Ovary (tissue), 7 donors: ENCODE measurements at regions not wholly inside any gene's neighbourhood (a gene's known extent, or its start where the extent isn't known, plus 50 kb on each side); places are given as distances from the start of the nearest gene placed in this dataset.

Experiments
- DNase-seq, 5 donors: peaks; one replicate each; pipeline ENCODE4 v3.0.0-alpha.2; 2019 to 2020
- H3K27ac ChIP-seq, 2 donors: fragments of 200-600 bp; one replicate each; pipeline versions ENCODE4 v1.5.1 to v1.8.0; 2019 to 2022
- H3K27me3 ChIP-seq: fragments of 200-600 bp; one replicate; pipeline ENCODE4 v1.8.0; 2022
- H3K36me3 ChIP-seq: fragments of 200-600 bp; sonication (generic); one replicate; pipeline ENCODE4 v1.5.1; 2019
- H3K4me1 ChIP-seq: one replicate; pipeline ENCODE4 v1.8.1; 2013; ENCODE audit warnings: mild to moderate bottlenecking, moderate library complexity; ENCODE audit not compliant: insufficient read depth
- H3K4me3 ChIP-seq: fragments of 200-600 bp; sonication (generic); one replicate; pipeline ENCODE4 v1.5.1; 2017
- H3K9me3 ChIP-seq, 2 donors: fragments of 200-600 bp in 1 of 2; sonication (generic) in 1 of 2; one replicate each; pipeline versions ENCODE4 v1.5.1 to v1.8.1; 2013 to 2019; ENCODE audit warnings: mild to moderate bottlenecking in 1 of 2, moderate library complexity in 1 of 2
- EP300 ChIP-seq: sonication (generic); formaldehyde crosslinking; IDR thresholded peaks from one replicate; pipeline ENCODE4 v1.6.1; 2017; ENCODE audit warnings: antibody characterized with exemption
- POLR2A ChIP-seq: fragments of 450-650 bp; IDR thresholded peaks from one replicate; pipeline ENCODE4 v1.6.1; 2017; ENCODE audit warnings: antibody characterized with exemption, mild to moderate bottlenecking, moderate library complexity
- WGBS, 3 donors: extraction: QIAGEN DNeasy Blood & Tissue Kit in 1 of 3; methylation state at CpG; one replicate each; pipeline versions ENCODE4 v1.1.5 to v1.1.7; 2013 to 2017; 5-methylcytosine and 5-hydroxymethylcytosine counted together
- intact Hi-C, 4 donors: fragments of 100-400 bp; cut with DNase I; formaldehyde crosslinking; loops; one replicate each; pipeline versions ENCODE4 v1.11.0 to v1.15.1; 2022 to 2023
- TF ChIP-seq, protein P1 (sequence below), 3 donors: fragments of 450-650 bp in 2 of 3; fragments of 200-600 bp in 1 of 3; IDR thresholded peaks; one replicate each; pipeline versions ENCODE4 v1.5.1 to v1.8.0; 2016 to 2022; ENCODE audit warnings: antibody characterized with exemption in 3 of 3, mild to moderate bottlenecking in 1 of 3
- donor health status: DM: no; HTN: no; CAD: no; lungs with moderate emphysema.
- donor health status: DM: no; HTN: no; CAD: no.
- donor health status: Bipolar disorder and iron deficiency.
- donor health status: DM: no; HTN: no; CAD: no.
- donor health status: DM: yes; HTN: yes; CAD: no.

DNA sequence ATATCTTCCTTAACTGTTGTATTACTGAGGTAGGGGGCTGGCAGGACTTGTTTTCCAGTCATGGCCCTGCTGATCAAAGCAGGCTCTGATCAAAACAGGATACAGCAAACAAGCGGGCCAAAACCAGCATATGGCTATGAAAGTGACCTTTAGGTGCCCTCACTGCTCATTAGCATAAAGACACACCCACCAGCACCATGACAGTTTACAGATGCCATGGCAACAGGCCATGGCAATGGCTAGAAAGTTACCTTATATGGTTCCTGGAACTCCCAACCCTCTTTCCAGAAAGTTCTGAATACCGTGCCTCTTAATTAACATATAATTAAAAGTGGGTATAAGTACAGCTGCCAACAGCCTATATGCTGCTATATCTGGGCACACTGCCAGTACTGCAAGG is 551.4 kb upstream of the SGCG start:
- WGBS, 3 donors, result 81 to 87% (median 87%) methylated on average over 2 of the region's 2 CpGs
- DNase-seq, result no peak
- Histone ChIP-seq H3K9me3 (no peaks in the 10 kb centered on the region), H3K27ac (no peak overlapping the region), H3K27me3 (no peaks in the 10 kb centered on the region), H3K4me3 (no peak overlapping the region), H3K36me3 (no peaks in the 10 kb centered on the region), H3K4me1 (no peaks in the 10 kb centered on the region)
- intact Hi-C loops, result no loop called here
- TF ChIP-seq POLR2A (no peak), EP300 (no peak)
- TF ChIP-seq, protein P1, sequence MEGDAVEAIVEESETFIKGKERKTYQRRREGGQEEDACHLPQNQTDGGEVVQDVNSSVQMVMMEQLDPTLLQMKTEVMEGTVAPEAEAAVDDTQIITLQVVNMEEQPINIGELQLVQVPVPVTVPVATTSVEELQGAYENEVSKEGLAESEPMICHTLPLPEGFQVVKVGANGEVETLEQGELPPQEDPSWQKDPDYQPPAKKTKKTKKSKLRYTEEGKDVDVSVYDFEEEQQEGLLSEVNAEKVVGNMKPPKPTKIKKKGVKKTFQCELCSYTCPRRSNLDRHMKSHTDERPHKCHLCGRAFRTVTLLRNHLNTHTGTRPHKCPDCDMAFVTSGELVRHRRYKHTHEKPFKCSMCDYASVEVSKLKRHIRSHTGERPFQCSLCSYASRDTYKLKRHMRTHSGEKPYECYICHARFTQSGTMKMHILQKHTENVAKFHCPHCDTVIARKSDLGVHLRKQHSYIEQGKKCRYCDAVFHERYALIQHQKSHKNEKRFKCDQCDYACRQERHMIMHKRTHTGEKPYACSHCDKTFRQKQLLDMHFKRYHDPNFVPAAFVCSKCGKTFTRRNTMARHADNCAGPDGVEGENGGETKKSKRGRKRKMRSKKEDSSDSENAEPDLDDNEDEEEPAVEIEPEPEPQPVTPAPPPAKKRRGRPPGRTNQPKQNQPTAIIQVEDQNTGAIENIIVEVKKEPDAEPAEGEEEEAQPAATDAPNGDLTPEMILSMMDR (IDR thresholded peaks at IDR 0.05), result no peak

DNA sequence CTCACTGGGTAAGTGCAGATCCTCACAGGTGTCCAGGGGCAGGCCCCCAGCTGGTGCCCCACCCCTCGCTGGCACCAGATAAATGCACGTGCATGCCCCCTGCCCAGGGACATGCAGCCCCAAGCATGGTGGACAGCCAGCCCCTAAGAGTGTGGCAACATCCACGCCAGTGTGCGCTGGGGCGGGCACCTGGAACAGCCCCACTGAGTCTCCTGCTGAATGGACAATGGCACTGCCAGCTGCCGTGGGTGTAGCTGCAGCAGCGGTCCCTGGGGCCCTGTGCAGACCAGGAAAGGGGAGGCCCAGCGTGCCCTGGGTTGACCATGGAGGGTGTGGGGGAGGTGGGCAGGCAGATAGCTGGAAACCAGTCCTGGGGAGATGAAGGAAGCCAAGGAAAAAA is 538.7 kb upstream of the SGCG start:
- no peaks in the 10 kb centered on the region for H3K4me1 ChIP-seq
- H3K27me3 ChIP-seq, result no peaks in the 10 kb centered on the region
- TF ChIP-seq, protein P1 (IDR thresholded peaks at IDR 0.05), result no peak
- TF ChIP-seq EP300 (no peak), POLR2A (no peak)
- H3K9me3 ChIP-seq, result no peaks in the 10 kb centered on the region
- H3K4me3 ChIP-seq, result no peak overlapping the region
- intact Hi-C loops, result no loop called here
- DNase-seq, result no peak
- 91 to 93% (median 91%) methylated on average over 8 of the region's 8 CpGs for WGBS, 3 donors
- no peaks in the 10 kb centered on the region for H3K36me3 ChIP-seq
- H3K27ac ChIP-seq, result no peak overlapping the region

DNA sequence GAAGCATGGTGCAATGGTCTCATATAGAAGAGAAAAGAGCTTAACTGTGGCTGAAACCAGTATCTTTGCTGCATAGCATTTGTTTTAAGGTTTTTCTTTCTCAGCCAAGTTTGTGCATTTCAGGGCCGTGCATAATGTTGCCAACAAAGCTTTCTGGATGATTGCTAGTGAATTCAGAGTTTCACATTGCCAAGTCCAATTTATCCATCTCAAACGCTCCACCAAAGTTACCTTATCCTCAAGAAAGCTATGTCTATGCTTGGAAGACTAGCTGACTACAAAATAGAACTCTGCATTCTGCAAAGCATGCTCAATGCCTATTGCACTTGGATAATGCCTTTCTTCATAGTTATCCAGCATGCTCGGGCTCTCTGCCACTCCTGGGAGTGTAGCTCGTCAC is 535.8 kb upstream of the SGCG start:
- intact Hi-C loops, result no loop called here
- no peak overlapping the region for H3K27ac ChIP-seq
- TF ChIP-seq, protein P1 (IDR thresholded peaks at IDR 0.05), result no peak
- TF ChIP-seq EP300 (no peak), POLR2A (no peak)
- no peak for DNase-seq
- H3K36me3 ChIP-seq, result no peaks in the 10 kb centered on the region
- no peaks in the 10 kb centered on the region for H3K4me1 ChIP-seq
- H3K27me3 ChIP-seq, result no peaks in the 10 kb centered on the region
- 14 to 33% (median 25%) methylated on average over 4 of the region's 4 CpGs for WGBS, 3 donors
- H3K9me3 ChIP-seq, result no peaks in the 10 kb centered on the region
- no peak overlapping the region for H3K4me3 ChIP-seq

DNA sequence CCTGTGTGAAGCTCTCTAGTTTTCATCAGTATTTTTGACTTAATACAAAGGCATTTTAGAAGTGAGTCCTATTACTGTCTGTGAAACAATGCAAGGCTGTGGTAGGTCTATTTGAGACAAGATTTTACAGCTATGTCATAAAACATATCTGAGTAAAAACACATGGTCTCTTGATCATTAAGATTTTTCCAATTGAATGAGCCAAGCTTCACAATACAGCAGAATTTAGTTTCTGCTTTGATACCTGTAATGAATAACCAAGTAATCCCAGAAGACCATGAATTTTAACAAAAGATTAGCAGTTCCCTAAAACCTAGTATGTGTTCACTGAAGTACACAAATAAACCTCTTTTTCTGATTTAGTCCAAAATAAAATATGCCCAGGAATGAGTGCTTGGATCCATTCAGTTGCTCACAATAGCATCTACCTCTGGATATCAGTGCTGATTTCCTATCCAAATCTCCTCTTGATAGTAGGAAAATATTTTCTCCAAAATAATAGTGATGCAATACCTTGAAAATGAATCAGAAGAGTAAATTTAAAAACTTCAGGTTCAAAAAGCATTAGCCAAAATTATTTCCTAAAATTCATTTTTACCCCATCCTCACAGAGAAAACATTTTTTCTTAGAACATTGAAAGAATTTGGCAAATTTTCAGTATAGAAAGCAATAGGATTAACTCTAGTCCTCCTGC is 533.5 kb upstream of the SGCG start:
- H3K27ac ChIP-seq, result no peak overlapping the region
- H3K4me1 ChIP-seq, result no peaks in the 10 kb centered on the region
- no peak overlapping the region for H3K4me3 ChIP-seq
- no peaks in the 10 kb centered on the region for H3K27me3 ChIP-seq
- H3K36me3 ChIP-seq, result no peaks in the 10 kb centered on the region
- no peak for TF ChIP-seq POLR2A
- TF ChIP-seq, protein P1 (IDR thresholded peaks at IDR 0.05), result no peak
- no peak for TF ChIP-seq EP300
- intact Hi-C loops, result no loop called here
- no peaks in the 10 kb centered on the region for H3K9me3 ChIP-seq
- DNase-seq, result no peak
